ENCODE measurements at regions not wholly inside any gene's neighbourhood (a gene's known extent, or its start where the extent isn't known, plus 50 kb on each side); places are given as distances from the start of the nearest gene placed in this dataset.

- no peak overlapping the region for H3K4me3 ChIP-seq (ENCODE audit: low read depth, low read length)
- DNase-seq (ENCODE audit: low read depth) = no peak
- TF ChIP-seq CTCF (IDR thresholded peaks at IDR 0.05; ENCODE audit: control insufficient read depth, extremely low read depth, insufficient read depth) = no peak
These were observed 118.8 kb upstream of the PLEKHA5 start for GRCh38 chr12:19010726-19011125.

- no peak for DNase-seq (ENCODE audit: low read depth)
- no peak for TF ChIP-seq CTCF (IDR thresholded peaks at IDR 0.05; ENCODE audit: control insufficient read depth, extremely low read depth, insufficient read depth)
- no peak overlapping the region for H3K4me3 ChIP-seq (ENCODE audit: low read depth, low read length)
These were observed 116.6 kb upstream of the PLEKHA5 start for GRCh38 chr12:19012965-19013364.

- no peak overlapping the region for H3K4me3 ChIP-seq (ENCODE audit: low read depth, low read length)
- DNase-seq (ENCODE audit: low read depth) = no peak
- no peak for TF ChIP-seq CTCF (IDR thresholded peaks at IDR 0.05; ENCODE audit: control insufficient read depth, extremely low read depth, insufficient read depth)
These were observed 115.3 kb upstream of the PLEKHA5 start for GRCh38 chr12:19014240-19014639.

- no peak overlapping the region for H3K4me3 ChIP-seq (ENCODE audit: low read depth, low read length)
- TF ChIP-seq CTCF (IDR thresholded peaks at IDR 0.05; ENCODE audit: control insufficient read depth, extremely low read depth, insufficient read depth) = no peak
- DNase-seq (ENCODE audit: low read depth) = no peak
These were observed 114.2 kb upstream of the PLEKHA5 start for GRCh38 chr12:19015285-19015684.

GRCh38 chr12:19018302-19018970 is 111.1 kb upstream of the PLEKHA5 start:
- DNase-seq (ENCODE audit: low read depth) = no peak

GRCh38 chr12:19021240-19021639 is 108.3 kb upstream of the PLEKHA5 start:
- DNase-seq (ENCODE audit: low read depth) = no peak
- TF ChIP-seq CTCF (IDR thresholded peaks at IDR 0.05; ENCODE audit: control insufficient read depth, extremely low read depth, insufficient read depth) = no peak
- H3K4me3 ChIP-seq (ENCODE audit: low read depth, low read length) = no peak overlapping the region

More at GRCh38 chr12:19018302-19018970, 111.1 kb upstream of the PLEKHA5 start:
- no peak overlapping the region for H3K4me3 ChIP-seq (ENCODE audit: low read depth, low read length)
- no peak for TF ChIP-seq CTCF (IDR thresholded peaks at IDR 0.05; ENCODE audit: control insufficient read depth, extremely low read depth, insufficient read depth)

GRCh38 chr12:19021646-19022045 is 107.9 kb upstream of the PLEKHA5 start:
- H3K4me3 ChIP-seq (ENCODE audit: low read depth, low read length) = no peak overlapping the region
- no peak for TF ChIP-seq CTCF (IDR thresholded peaks at IDR 0.05; ENCODE audit: control insufficient read depth, extremely low read depth, insufficient read depth)
- DNase-seq (ENCODE audit: low read depth) = no peak

Measured in LNCaP clone FGC (cell line).